Colonic mucosa (tissue), 4 donors: ENCODE measurements at regions not wholly inside any gene's neighbourhood (a gene's known extent, or its start where the extent isn't known, plus 50 kb on each side); places are given as distances from the start of the nearest gene placed in this dataset.

ENCODE experiments used
- DNase-seq: peaks from one replicate; pipeline ENCODE4 v3.0.0-alpha.2; 2020
- H3K27ac ChIP-seq: fragments of 200-600 bp; one replicate; pipeline ENCODE4 v1.8.0; 2021
- H3K27me3 ChIP-seq: fragments of 200-600 bp; one replicate; pipeline ENCODE4 v1.8.0; 2021
- H3K36me3 ChIP-seq: fragments of 200-600 bp; one replicate; pipeline ENCODE4 v1.8.0; 2021
- H3K4me1 ChIP-seq: fragments of 200-600 bp; one replicate; pipeline ENCODE4 v1.8.0; 2021; ENCODE audit warnings: mild to moderate bottlenecking
- H3K4me3 ChIP-seq: fragments of 200-600 bp; one replicate; pipeline ENCODE4 v1.8.0; 2021
- H3K9ac ChIP-seq, 2 donors: one replicate each; pipeline ENCODE4 v1.7.0; 2013; ENCODE audit warnings: control low read depth in 2 of 2, low read depth in 2 of 2, low read length in 2 of 2
- H3K9me3 ChIP-seq: fragments of 200-600 bp; one replicate; pipeline ENCODE4 v1.8.0; 2021
- intact Hi-C: fragments of 100-400 bp; cut with DNase I; formaldehyde crosslinking; loops from one replicate; pipeline ENCODE4 v1.14.1; 2022
- TF ChIP-seq, protein P1 (sequence below): fragments of 200-600 bp; IDR thresholded peaks from one replicate; pipeline ENCODE4 v1.8.0; 2022; ENCODE audit warnings: antibody characterized with exemption, mild to moderate bottlenecking
- donor health status: healthy.
- donor health status: DM: no; HTN: no; CAD: no.
- donor health status: DM: no; HTN: no; CAD: no.

DNA sequence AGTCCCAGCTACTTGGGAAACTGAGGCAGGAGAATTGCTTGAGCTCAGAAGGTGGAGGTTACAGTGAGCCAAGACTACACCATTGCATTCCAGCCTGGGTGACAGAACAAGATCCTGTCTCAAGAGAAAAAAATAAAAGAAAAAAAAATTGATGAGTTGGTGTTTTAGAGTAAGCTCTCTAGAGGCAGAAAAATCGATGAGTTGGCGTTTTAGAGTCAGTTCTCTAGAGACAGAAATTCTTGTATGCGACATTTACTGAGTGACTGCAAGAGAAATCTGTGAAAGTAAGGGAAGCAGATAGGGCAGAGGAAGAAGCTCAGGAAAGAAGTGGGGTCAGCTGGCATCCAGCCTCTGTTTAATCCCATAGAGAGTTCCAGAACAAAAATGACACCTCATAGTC lies 298.7 kb upstream of the ARRDC4 start:
- Histone ChIP-seq H3K4me3 (no peak overlapping the region), H3K9ac (no peak overlapping the region), H3K9me3 (no peaks in the 10 kb centered on the region), H3K27me3 (no peaks in the 10 kb centered on the region), H3K4me1 (no peaks in the 10 kb centered on the region), H3K27ac (no peak overlapping the region), H3K36me3 (no peaks in the 10 kb centered on the region)
- intact Hi-C loops = no loop called here
- TF ChIP-seq, protein P1, sequence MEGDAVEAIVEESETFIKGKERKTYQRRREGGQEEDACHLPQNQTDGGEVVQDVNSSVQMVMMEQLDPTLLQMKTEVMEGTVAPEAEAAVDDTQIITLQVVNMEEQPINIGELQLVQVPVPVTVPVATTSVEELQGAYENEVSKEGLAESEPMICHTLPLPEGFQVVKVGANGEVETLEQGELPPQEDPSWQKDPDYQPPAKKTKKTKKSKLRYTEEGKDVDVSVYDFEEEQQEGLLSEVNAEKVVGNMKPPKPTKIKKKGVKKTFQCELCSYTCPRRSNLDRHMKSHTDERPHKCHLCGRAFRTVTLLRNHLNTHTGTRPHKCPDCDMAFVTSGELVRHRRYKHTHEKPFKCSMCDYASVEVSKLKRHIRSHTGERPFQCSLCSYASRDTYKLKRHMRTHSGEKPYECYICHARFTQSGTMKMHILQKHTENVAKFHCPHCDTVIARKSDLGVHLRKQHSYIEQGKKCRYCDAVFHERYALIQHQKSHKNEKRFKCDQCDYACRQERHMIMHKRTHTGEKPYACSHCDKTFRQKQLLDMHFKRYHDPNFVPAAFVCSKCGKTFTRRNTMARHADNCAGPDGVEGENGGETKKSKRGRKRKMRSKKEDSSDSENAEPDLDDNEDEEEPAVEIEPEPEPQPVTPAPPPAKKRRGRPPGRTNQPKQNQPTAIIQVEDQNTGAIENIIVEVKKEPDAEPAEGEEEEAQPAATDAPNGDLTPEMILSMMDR = no peak
- no peak for DNase-seq

DNA sequence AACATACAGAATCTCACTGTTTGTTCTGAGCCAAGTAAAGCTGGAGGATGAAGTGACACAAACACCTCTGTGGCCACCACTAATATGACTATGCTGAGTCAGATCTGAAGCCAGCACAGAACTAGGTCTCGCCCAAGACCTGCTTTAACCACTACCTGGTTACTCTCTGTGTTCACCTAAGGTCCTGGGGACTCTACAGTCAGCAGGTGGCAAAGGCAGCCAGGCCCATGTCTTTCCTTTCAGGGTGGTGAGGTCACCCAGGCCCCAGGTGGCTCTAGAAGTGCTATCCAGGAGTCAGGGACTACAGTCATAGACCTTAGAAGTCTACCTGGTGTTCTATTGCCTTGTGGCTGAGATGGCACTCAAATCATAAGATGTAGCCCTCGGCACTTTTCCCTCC lies 287.9 kb upstream of the ARRDC4 start:
- no peak overlapping the region for H3K4me3 ChIP-seq
- TF ChIP-seq, protein P1 = no peak
- H3K27ac ChIP-seq = no peak overlapping the region
- intact Hi-C loops = loop anchor here (10.0 kb wide), 1 partner anchor 62 kb away; no protein-coding TSS in a partner anchor
- no peaks in the 10 kb centered on the region for H3K27me3 ChIP-seq
- no peak for DNase-seq
- H3K36me3 ChIP-seq = no peaks in the 10 kb centered on the region
- H3K4me1 ChIP-seq = no peaks in the 10 kb centered on the region
- no peaks in the 10 kb centered on the region for H3K9me3 ChIP-seq
- no peak overlapping the region for H3K9ac ChIP-seq

DNA sequence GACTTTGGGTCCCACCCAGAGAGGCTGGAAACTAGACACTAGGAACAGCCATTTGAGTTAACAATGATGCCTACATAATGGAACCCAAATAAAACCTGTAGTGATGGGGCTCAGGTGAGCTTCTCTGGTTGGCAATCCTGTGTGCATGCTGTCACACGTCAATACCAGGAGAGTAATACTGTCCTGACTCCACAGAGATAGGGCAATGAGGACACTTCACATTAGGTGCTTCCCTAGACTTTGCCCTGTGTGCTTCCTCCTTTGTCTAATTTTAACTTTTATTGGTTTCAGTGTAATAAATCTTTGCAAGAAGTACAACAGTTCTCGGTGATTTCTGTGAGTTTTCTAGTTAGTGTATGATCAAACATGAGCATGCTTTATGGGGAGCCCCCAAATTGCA lies 281.8 kb upstream of the ARRDC4 start:
- H3K36me3 ChIP-seq = no peaks in the 10 kb centered on the region
- DNase-seq = peak; percentile 66
- H3K4me3 ChIP-seq = no peak overlapping the region
- TF ChIP-seq, protein P1 = no peak
- H3K4me1 ChIP-seq = no peaks in the 10 kb centered on the region
- H3K27ac ChIP-seq = peak overlapping the region; percentile 73
- intact Hi-C loops = loop anchor here (10.0 kb wide), 1 partner anchor 56 kb away; no protein-coding TSS in a partner anchor
- no peak overlapping the region for H3K9ac ChIP-seq
- H3K9me3 ChIP-seq = no peaks in the 10 kb centered on the region
- no peaks in the 10 kb centered on the region for H3K27me3 ChIP-seq

DNA sequence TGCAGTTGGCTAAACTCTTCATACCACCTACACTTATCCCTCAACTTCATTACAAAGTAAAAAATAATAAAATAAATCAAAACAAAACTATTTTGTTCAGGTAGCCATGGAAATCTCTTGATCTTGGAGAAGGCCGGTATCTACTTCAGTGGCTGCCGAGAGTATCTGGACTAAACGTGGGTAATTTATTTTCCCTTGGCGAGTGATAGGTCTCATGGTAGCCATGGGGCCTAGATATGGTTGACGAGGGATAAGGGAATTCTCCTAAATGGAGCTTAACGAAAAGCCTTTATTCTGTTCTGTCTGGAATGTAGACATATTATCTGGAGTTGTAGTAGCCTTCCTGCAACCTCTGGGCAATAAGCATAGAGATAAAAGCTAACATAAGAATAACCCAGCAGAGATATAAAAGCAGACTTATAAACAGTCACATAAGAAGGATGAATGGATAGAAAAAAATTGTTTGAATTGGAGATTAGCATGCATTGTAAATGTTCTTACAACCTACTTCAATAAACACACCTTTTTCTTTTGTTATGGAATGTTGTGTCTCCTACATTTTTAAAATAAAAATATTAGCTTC lies 281.3 kb upstream of the ARRDC4 start:
- no peaks in the 10 kb centered on the region for H3K9me3 ChIP-seq
- TF ChIP-seq, protein P1 = no peak
- intact Hi-C loops = loop anchor here (10.0 kb wide), 1 partner anchor 56 kb away; no protein-coding TSS in a partner anchor
- H3K27me3 ChIP-seq = no peaks in the 10 kb centered on the region
- no peak overlapping the region for H3K4me3 ChIP-seq
- H3K36me3 ChIP-seq = no peaks in the 10 kb centered on the region
- no peak overlapping the region for H3K9ac ChIP-seq
- DNase-seq = no peak
- no peaks in the 10 kb centered on the region for H3K4me1 ChIP-seq
- peak overlapping the region; percentile 73 for H3K27ac ChIP-seq

DNA sequence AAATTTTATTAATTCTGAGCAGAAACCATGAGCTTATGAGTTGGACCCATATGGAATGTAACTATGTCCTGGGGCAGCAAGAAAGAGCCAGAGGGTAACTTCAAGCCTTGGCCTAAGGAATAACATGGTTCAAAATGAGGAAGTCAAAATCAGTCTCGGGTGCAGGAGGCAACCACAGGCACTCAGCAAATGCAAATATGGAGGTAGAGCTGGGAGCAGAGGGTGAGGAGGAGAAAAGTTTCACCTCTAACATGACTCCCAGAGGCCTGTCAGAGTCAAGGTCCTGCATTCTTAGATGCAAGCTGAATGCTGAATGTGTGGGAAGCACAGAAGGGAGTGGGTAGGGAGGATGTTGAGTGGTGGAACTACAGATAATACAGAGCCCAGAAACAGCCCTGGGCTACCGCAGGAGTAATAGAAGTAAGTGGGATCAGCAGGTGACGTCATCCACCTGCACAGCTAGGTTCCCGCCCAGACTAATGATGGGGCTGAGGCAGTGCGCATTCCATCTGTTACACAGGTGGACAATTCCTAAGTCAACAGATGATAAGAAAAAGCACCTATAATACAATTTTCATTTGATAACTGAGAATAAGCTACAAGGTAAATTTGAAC lies 279.8 kb upstream of the ARRDC4 start:
- DNase-seq = peak; percentile 61
- Histone ChIP-seq H3K4me1 (no peaks in the 10 kb centered on the region), H3K27me3 (no peaks in the 10 kb centered on the region), H3K27ac (peak overlapping the region; percentile 73), H3K36me3 (no peaks in the 10 kb centered on the region), H3K9ac (peak overlapping the region in 1 of 2 donors; percentile 40), H3K9me3 (no peaks in the 10 kb centered on the region), H3K4me3 (no peak overlapping the region)
- intact Hi-C loops = no loop called here
- TF ChIP-seq, protein P1 = no peak
